MCF 10A (cell line): ENCODE measurements at regions not wholly inside any gene's neighbourhood (a gene's known extent, or its start where the extent isn't known, plus 50 kb on each side); places are given as distances from the start of the nearest gene placed in this dataset.
A peak's percentile ranks its signal among the peaks of the same experiment; 100 is the strongest.

ENCODE experiments used
- BruUV-seq: library from RNA; stranded (reverse); fragments of 400-500 nt; replicated peaks from 2 replicates; lab custom pipeline; 2021; lab: Mats Ljungman, UMichigan
- CTCF ChIA-PET: fragments of 300-600 bp; sonication (Branson Sonifier 250); formaldehyde crosslinking; extraction: SDS; loops from one replicate; lab custom pipeline; 2021; ENCODE audit warnings: antibody characterized with exemption, inconsistent platforms; lab: Yijun Ruan, JAX
- POLR2A ChIA-PET: fragments of 300-600, 350-650 bp; sonication (Branson Sonifier 250); formaldehyde crosslinking; extraction: SDS; loops from one replicate; lab custom pipeline; 2020; ENCODE audit warnings: antibody characterized with exemption, inconsistent platforms; lab: Yijun Ruan, JAX
- DNase-seq: peaks from one replicate; pipeline ENCODE4 v3.0.0-alpha.2; 2018; ENCODE audit not compliant: unreplicated experiment
- H3K27ac Mint-ChIP-seq: one replicate; pipeline ENCODE4 v1.8.0; 2022; ENCODE audit warnings: mild to moderate bottlenecking, low read depth, mixed read lengths; ENCODE audit not compliant: unreplicated experiment
- H3K27me3 Mint-ChIP-seq: one replicate; pipeline ENCODE4 v1.8.0; 2022; ENCODE audit warnings: mixed read lengths; ENCODE audit not compliant: insufficient read depth, unreplicated experiment
- H3K36me3 Mint-ChIP-seq: one replicate; pipeline ENCODE4 v1.8.0; 2022; ENCODE audit warnings: mild to moderate bottlenecking, moderate library complexity, mixed read lengths; ENCODE audit not compliant: insufficient read depth, unreplicated experiment
- H3K4me1 Mint-ChIP-seq: one replicate; pipeline ENCODE4 v1.8.0; 2022; ENCODE audit warnings: mixed read lengths; ENCODE audit not compliant: insufficient read depth, unreplicated experiment
- H3K4me3 Mint-ChIP-seq: one replicate; pipeline ENCODE4 v1.8.0; 2022; ENCODE audit warnings: mild to moderate bottlenecking, moderate library complexity, mixed read lengths; ENCODE audit not compliant: unreplicated experiment
- H3K9me3 Mint-ChIP-seq: one replicate; pipeline ENCODE4 v1.8.0; 2022; ENCODE audit warnings: mixed read lengths; ENCODE audit not compliant: unreplicated experiment
- intact Hi-C: fragments of 100-400 bp; cut with micrococcal nuclease; formaldehyde crosslinking; loops from 2 replicates; pipeline ENCODE4 v1.14.1; 2022
- TF ChIP-seq, protein P1 (sequence below): fragments of 200-600 bp; IDR thresholded peaks from one replicate; pipeline ENCODE4 v1.8.0; 2022; ENCODE audit warnings: antibody characterized with exemption, mild to moderate bottlenecking; ENCODE audit not compliant: unreplicated experiment

DNA sequence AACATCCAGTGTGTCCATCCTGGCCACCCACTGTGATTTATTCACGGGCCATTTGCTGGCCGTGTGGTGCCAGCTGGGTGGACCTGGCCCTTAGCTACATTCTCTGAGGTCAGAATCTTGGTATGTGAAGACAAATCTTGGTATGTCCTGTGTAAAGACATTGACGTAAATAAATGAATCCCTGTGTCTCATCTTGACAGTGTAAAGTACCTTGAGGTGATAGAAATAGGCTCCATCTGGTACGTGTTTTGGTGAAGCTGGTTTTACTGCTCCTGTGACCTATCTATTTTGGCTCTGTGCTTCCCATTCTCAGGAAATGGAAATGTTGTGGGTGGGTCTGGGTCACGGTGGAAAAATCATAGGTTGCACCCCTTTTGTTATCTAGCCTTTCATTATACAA, 245.4 kb upstream of the ANKH start:
- TF ChIP-seq, protein P1, sequence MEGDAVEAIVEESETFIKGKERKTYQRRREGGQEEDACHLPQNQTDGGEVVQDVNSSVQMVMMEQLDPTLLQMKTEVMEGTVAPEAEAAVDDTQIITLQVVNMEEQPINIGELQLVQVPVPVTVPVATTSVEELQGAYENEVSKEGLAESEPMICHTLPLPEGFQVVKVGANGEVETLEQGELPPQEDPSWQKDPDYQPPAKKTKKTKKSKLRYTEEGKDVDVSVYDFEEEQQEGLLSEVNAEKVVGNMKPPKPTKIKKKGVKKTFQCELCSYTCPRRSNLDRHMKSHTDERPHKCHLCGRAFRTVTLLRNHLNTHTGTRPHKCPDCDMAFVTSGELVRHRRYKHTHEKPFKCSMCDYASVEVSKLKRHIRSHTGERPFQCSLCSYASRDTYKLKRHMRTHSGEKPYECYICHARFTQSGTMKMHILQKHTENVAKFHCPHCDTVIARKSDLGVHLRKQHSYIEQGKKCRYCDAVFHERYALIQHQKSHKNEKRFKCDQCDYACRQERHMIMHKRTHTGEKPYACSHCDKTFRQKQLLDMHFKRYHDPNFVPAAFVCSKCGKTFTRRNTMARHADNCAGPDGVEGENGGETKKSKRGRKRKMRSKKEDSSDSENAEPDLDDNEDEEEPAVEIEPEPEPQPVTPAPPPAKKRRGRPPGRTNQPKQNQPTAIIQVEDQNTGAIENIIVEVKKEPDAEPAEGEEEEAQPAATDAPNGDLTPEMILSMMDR, result no peak
- intact Hi-C loops, result no loop called here
- H3K4me3 Mint-ChIP-seq, result no peak overlapping the region
- peaks cover 22% of the 10 kb centered on the region for H3K27me3 Mint-ChIP-seq
- ChIA-PET POLR2A (no interaction called here), CTCF (interaction anchor here (3.2 kb wide), 1 partner anchor 11 kb away, joined by 18 read pairs; no protein-coding TSS in a partner anchor)
- no peaks in the 10 kb centered on the region for H3K36me3 Mint-ChIP-seq
- DNase-seq, result no peak
- no peaks in the 10 kb centered on the region for H3K4me1 Mint-ChIP-seq
- H3K9me3 Mint-ChIP-seq, result peaks cover 6% of the 10 kb centered on the region
- no peak overlapping the region for H3K27ac Mint-ChIP-seq
- BruUV-seq, result no TSS peak

DNA sequence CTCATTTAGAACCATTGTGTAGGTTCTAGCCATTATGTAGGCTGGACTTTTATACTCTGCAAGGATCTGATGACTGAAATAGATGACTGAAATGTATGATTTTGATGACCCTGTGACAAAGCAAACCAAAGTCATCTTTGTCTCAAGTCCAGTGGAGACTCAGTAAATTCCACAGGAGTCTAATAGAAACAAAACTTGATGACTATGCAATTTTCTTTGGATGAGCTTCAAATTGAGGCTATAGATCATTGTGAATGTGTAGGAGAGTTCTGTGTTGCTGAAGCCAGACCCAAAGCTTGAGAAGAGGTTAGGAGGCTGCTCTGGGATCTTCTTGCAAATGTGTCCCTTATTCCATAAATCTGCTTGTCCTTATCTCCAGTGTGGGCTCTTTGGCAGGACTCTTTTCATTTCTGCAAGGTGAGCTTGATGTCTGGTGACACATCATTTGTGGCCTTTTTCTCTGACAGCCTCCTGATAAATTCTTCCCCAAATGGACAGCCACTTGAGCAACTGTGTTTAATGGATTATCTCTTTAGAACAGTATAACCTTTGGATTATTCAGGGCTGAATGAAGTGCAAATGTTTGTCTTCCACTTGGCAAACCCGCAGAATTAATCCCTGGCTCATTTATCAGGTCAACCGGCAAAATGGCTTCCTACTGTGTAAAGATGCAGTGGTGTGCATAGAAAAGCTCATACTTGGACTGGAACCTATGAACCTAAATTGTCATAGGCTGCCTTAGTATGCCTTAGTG, 235.1 kb upstream of the ANKH start:
- no TSS peak for BruUV-seq
- TF ChIP-seq, protein P1, result no peak
- DNase-seq, result no peak
- Mint-ChIP-seq H3K27ac (no peak overlapping the region), H3K4me1 (no peaks in the 10 kb centered on the region), H3K9me3 (no peaks in the 10 kb centered on the region), H3K4me3 (no peak overlapping the region), H3K27me3 (no peaks in the 10 kb centered on the region), H3K36me3 (no peaks in the 10 kb centered on the region)
- CTCF ChIA-PET, result interaction anchor here (0.5 to 9.6 kb wide), 26 partner anchors 8 to 942 kb away, joined by 3 to 67 read pairs (median 4); no protein-coding TSS in a partner anchor
- POLR2A ChIA-PET, result interaction anchor here (0.5 to 1.1 kb wide), 2 partner anchors 377 to 398 kb away, joined by 3 to 4 read pairs; no protein-coding TSS in a partner anchor
- intact Hi-C loops, result loop anchor here (1.0 kb wide), 4 partner anchors 77 to 889 kb away; no protein-coding TSS in a partner anchor

DNA sequence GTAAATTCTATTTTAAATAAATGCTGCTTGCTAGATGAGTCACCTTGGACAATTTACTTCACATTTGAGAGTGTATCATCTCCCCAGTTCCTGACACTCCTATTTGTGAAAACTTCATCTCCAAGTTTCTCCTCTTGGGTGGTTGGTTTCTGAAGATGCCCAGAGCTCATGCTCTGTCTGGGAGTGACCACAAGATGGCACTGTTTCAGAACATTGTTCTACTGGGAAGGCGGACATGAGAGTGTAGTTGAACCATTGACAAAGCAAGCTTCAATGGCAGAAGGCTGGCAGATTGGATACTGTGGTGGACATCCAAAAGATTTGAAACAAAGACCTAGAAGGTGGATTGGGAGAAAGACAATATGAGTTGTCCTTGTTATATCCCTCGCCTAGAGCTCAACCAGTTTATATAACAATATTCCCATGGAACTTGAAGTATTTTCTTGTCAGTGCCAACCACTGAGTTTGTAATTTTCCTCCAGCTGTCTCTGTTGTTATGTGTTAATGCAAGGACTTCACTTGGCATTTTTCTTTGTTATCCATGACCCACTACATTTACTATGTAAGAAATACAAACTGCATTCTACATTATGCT, 234.3 kb upstream of the ANKH start:
- Mint-ChIP-seq H3K4me3 (no peak overlapping the region), H3K36me3 (no peaks in the 10 kb centered on the region), H3K4me1 (no peaks in the 10 kb centered on the region), H3K9me3 (no peaks in the 10 kb centered on the region), H3K27ac (no peak overlapping the region), H3K27me3 (no peaks in the 10 kb centered on the region)
- TF ChIP-seq, protein P1, result peak; percentile 68
- DNase-seq, result peak; percentile 67
- ChIA-PET CTCF (interaction anchor here (0.5 to 9.6 kb wide), 29 partner anchors 9 to 942 kb away, joined by 3 to 67 read pairs (median 4); no protein-coding TSS in a partner anchor), POLR2A (interaction anchor here (0.5 kb wide), 1 partner anchor 397 kb away, joined by 4 read pairs; no protein-coding TSS in a partner anchor)
- BruUV-seq, result no TSS peak
- intact Hi-C loops, result loop anchor here (1.0 kb wide), 4 partner anchors 77 to 889 kb away; no protein-coding TSS in a partner anchor

DNA sequence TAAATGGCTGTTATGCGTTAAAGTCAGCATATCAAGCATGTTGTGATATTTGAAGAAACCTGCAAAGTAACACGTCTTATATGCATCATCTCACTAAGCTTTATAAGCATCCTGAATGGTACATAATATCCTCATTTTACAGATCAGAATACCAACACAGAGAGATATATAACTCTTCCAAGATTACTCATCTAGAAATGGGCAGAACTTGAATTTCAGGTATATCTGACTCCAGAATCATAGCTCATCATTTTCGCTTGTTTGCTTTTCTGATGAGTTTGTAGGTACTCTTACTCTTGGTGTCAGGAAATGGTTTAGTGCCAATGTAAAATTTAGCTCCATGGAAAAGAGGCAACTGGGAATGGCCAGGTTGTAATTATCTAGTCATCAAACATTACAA, 232.3 kb upstream of the ANKH start:
- no TSS peak for BruUV-seq
- Mint-ChIP-seq H3K4me3 (no peak overlapping the region), H3K4me1 (peaks cover 4% of the 10 kb centered on the region), H3K36me3 (no peaks in the 10 kb centered on the region), H3K9me3 (no peaks in the 10 kb centered on the region), H3K27ac (no peak overlapping the region), H3K27me3 (peaks cover 12% of the 10 kb centered on the region)
- POLR2A ChIA-PET, result no interaction called here
- CTCF ChIA-PET, result interaction anchor here (0.5 to 9.6 kb wide), 7 partner anchors 9 to 891 kb away, joined by 3 to 67 read pairs (median 3); no protein-coding TSS in a partner anchor
- intact Hi-C loops, result no loop called here
- DNase-seq, result no peak
- TF ChIP-seq, protein P1, result no peak
